Right renal pelvis (tissue), 4 donors: ENCODE measurements at regions not wholly inside any gene's neighbourhood (a gene's known extent, or its start where the extent isn't known, plus 50 kb on each side); places are given as distances from the start of the nearest gene placed in this dataset.

Experiments
- DNase-seq, 4 donors: peaks; one replicate each; pipeline ENCODE4 v3.0.0-alpha.2; 2013; ENCODE audit warnings: low read depth in 4 of 4, low spot score in 3 of 4, missing footprints in 1 of 4

DNA sequence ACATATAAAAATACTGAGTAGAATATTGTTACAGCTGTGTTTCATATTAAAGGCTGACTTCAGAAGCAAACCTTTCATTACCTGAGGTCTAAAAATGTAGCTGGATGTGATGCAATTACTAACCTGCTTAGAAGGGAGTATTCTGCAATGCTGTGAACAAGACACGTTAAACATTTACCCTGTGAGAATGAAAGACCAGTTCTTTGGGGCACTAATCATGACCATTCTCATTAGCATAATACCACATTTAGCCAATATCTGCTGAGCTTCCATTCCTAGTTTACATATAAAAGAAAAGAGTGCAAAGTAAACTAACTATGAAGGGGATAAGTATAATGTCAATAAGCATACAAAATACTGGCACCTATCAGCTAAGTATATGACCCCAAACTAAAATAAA, 784.0 kb upstream of the KLHL29 start:
- DNase-seq, result no peak

DNA sequence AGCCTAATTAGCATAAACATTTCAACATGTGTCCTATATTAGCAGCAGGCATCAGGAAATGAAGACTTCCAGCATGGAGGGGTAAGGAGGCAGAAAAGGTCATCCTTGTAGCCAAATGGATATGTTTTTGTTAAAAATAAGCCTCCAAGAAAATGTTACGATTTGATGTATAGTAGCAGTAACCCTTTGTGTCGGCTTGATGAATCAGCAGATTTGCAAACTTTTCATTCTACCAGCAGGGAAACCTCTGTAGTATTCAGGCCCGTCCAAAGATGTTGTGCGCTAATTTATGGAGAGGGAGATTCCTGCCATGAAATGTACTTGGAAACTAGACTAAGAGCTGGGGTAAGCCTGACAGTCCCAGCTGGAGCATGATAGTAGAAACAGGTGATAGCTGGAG, 780.8 kb upstream of the KLHL29 start:
- DNase-seq, result peak in 3 of 4 donors; percentile 16 to 35 (median 22)

DNA sequence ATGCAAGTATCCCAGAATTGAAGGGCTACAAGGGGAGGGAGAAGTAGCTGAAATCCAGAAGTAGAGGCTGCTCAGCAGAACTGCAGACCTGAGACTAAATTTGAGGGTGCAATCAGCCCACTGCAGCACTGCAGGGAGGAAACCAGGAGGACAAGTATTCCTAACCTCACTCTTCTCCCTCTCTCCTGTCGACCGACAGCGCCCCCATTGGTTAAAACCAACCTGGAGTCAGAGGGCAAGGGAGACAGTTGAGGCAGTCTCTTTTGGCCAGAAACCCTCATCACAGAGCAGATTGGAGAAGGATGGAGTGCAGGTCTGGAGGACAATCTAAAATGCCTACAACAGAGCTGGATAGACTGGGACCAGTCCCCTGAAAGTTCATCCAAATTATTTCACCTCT, 768.9 kb upstream of the KLHL29 start:
- DNase-seq, result no peak

DNA sequence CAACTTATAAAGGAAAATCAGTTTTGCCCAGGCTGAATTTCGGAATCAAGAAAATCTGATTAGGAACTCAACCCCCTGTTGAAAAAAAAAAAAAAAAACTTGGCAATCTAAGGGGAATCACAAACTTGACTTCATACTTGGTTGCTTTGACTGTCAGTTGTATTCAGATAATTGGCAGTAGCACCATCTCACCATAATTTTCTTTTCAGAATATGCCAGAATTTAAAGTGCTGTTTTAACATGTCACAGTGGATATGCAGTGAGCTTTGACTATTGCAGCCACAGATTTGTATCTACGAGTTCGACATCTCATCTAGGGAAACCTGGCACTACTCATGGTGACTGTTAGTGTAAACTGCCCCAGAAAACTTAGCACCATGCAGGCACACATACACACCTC, 761.4 kb upstream of the KLHL29 start:
- DNase-seq, result no peak

DNA sequence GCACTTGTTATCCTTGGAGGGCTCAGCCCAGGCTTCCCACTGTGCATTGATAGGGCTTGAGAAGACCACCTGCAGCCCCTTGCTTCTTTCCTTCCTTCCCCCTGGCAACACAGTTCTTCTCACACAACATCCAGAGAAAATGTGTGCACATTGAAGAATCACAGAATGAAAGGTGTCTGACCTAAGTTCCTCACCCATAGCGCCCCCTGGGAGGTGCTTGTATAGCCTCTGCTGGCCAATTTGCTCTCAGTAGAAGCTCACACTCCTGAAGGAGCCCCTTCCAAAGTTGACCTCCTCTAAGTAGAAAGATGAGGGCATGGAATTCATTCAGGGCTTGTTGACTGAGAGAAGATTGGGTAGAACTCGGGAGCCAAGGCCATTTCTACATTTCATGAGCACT, 758.4 kb upstream of the KLHL29 start:
- no peak for DNase-seq

DNA sequence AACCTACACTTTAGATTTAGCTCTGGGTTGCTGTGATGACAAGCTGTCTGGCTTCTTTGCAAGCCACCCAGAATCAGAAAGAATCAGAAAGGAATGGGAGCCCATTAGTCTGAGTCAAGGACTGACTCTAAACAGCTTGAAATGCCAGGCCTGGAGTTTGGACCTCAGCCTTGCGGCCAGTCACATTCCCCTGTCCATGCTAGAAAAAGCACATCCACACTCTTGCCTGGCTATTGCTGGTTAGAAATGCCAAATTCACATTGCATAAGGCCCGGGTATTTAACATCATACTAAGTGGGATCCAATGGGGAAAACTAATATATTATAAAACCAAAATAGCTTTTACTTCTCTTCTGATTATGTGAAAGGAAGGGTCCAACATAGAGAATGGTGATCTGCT, 756.8 kb upstream of the KLHL29 start:
- DNase-seq, result no peak

DNA sequence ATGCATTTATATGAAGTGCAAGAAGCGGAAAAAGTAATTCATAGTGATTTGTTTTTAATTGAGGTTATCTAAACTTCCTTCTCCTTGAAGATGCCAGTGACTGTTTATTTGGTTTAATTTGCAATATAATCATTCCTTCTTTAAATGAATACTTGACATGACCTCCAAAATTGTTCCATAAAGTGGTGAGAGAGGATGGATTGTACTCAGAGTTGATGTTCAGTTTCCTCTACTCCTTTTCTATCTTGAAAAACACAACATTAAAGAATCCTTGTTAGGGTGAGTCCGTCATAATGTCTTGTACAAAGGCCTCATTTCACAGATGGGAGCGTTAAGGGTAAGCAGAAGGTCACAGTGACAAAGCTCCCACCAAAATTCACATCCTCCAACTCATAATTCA, 756.1 kb upstream of the KLHL29 start:
- no peak for DNase-seq

DNA sequence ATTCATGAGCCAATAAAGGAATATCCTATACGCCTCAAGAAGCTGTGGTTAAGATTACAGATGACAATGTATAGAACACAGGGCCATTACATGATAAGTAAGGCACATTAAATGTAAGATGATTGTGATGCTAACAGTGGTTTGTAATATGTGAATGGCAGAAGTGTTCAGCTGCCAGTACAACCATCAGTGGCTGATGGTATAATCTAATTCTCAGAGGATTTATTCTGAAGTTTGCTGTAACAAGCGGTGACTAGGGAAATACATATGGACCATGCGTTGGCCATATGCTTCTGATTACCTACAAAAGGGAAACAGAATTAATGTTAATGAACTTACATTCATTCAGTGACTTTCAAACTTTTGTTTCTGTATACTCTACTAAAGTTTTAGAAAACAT, 750.8 kb upstream of the KLHL29 start:
- no peak for DNase-seq

DNA sequence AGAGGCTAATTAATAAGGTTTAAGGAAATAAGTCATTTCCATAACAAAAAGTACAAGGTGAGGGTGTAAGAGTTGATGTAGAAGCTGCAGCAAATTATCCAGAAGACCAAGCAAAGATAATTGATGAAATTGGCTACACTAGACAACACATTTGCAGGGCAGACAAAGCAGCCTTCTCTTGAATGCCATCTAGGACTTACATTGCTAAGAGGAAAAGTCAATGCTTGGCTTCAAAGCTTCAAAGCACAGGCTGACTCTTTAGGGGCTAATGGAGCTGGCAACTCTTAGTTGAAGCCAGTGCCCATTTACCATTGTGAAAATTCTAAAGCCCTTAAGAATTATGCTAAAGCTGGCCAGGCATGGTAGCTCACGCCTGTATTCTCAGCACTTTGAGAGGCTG, 728.6 kb upstream of the KLHL29 start:
- DNase-seq, result no peak

DNA sequence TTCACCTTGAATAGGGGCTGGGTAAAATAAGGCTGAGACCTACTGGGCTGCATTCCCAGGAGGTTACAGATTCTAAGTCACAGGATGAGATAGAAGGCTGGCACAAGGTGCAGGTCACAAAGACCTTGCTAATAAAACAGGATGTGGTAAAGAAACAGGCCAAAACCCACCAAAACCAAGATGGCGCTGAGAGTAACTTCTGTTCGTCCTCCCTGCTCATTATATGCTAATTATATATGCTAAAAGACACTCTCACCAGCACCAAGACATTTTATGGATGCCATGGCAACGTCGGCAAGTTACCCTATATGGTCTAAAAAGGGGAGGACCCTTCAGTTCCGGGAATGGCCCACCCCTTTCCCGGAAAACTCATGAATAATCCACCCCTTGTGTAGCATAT, 711.5 kb upstream of the KLHL29 start:
- DNase-seq, result no peak

DNA sequence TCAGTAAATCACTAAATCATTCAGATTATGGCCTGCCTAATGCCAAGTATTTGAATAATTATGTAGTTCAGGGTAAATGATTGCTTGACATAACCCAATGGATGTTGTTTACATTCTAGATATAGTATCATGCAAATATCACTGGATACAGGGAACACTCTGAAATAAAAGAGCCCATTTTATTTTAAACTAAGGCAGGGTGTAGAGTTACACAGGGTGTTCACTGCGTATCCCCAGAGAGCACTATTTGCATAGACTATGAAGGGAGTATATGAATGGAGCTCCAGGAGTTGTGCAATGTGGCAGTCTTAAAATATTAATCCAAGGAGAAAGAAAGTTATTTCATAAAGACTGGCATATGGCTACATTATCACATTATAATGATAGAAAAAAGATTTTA, 701.1 kb upstream of the KLHL29 start:
- no peak for DNase-seq

DNA sequence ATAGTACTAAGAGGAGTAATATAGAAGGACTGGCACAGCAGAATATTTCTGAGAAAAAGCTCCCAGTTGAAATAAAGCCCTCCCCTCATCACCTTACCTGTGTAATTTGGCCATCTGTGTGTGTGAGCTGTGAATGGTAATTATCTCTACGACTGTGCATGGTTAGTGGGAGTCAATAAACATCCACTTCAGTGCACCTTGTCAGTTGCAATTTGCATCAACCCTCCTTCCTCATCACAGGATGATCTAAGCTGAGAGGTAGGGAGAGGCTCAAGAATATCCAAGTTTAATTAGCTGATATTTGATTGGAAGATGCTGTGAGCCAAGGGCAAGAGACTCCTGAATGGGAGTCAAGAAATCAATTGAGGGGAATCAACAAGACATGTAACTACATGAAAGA, 694.9 kb upstream of the KLHL29 start:
- no peak for DNase-seq

DNA sequence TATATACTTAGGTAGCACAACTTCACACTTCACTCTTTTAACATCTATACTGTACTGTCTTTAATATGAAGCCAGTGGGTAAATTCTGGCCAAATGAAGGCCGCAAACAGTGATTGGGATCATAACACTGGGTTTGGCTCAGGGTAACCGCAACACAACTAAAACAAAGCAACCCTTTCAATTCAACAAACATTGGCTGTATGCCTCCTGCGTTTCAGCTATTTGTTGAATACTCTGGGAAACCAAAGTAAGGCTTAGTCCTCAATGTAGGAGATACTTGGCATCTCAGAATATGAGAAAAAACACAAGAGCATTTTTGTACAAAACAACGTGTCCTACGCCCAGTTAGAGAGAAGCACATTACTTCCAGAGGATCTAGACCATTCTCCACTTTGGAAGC, 693.3 kb upstream of the KLHL29 start:
- DNase-seq, result no peak

DNA sequence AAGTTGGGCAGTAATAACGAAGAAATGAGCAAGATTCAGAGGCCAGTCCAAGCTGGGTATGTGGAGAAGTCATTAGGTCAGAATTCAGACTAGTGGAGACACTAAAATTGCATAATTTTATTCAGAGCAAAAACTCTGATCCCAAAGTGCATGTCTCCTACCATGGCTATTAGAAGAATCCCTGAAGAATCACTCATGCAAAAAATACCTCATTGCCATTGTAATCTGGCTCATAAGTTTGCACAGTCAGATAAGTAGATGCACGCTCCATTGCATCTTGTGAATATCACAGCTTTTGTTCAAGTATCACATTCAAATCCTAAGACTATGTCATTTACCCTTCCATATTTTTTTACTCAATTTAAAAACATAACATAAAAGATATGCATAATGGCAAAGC, 692.2 kb upstream of the KLHL29 start:
- DNase-seq, result no peak

DNA sequence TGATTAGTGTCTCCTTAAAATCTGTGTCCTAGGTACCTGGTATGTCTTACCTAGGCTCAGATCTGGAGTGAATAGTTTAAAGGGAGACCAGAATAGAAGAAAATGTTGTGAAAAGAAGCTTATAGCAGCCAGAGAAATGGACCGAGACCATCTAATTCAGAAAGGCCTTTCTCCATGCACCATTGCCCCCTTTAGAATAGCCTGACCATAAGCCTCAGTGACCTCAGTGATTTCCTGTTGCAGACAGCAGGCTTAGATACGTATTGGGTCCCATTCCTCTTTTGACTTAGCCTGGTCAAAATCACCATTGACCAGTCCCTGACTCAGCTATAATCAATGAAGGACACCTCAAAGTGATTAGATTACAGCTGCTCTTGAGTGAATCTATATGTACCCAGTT, 690.7 kb upstream of the KLHL29 start:
- DNase-seq, result no peak

DNA sequence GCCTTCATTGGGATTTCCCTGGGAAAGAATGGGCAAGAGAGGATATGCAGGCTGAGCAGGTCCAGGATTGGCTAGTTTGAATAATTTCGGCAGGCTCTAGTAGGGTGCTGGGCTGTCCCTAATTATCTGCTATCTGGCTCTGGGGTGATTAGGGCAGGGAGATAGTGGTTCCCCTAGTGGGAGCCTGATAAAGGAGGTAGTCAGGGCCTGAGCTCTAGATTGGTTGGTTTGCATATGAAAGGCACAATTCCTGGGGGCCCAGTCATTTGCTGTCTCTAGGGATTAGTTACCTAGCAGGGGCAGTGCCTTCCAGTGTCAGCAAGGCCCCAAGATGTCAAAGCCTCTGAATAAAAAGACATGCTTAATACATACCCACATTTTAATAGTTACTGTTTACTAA, 690.1 kb upstream of the KLHL29 start:
- no peak for DNase-seq

DNA sequence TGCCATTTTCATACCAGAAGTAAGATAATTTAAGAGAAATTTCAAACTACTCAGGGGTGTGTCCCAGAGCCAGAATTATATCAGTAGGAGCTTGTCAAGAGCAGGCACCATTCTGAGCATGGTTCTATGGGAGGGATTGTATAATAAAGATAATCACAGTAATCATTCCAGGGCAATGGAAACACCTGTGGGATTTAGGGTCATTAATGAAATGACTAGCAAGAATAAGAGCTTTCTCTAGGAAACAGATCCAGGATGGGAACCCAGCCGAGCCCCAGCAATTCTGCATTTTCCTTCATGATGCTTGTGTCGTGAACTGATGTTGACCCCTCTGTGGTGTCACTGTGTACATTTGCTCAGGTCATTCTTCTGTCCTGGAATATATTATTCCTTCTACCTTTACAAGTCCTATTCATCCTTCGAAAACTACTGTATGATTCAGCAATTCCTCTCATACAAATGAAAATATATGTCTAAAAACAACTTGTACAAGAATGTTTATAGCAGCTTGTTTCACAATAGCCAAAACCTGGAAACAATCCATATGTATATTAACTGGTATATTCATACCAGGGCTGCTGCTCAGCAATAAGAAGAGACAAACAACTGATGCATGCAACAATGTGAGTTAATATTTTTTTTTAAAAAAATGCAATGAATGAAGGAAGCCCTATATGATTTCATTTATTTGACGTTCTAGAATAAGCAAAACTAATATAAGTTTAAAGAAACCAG, 687.8 kb upstream of the KLHL29 start:
- DNase-seq, result no peak

DNA sequence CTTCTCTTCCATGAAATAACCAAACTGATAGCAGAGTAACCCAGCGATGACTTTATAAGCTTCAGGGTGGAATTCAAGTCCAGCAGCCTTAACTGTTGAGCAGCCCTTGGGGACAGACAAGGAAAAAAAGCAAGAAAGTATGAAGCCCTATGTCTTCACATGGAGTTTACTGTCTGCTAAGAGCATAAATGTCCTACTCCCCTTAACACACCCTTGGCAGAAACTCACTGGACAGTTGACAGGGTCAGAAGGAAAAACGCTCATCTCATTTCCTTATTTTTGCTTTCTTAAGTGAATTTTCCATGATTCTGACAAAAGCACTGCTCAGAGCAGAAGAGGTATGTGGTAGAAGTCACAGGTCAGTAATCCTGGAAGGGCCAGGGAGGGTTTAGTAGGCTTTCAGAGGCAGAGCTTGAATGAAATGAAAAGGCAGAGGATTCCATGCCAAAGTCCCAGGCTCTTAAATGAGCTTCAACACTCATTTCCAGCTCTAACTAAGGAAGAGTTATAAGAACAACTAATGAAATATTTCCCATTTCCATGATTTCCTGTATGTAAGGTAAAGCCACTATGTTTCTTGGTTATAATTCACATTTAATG, 683.3 kb upstream of the KLHL29 start:
- no peak for DNase-seq

DNA sequence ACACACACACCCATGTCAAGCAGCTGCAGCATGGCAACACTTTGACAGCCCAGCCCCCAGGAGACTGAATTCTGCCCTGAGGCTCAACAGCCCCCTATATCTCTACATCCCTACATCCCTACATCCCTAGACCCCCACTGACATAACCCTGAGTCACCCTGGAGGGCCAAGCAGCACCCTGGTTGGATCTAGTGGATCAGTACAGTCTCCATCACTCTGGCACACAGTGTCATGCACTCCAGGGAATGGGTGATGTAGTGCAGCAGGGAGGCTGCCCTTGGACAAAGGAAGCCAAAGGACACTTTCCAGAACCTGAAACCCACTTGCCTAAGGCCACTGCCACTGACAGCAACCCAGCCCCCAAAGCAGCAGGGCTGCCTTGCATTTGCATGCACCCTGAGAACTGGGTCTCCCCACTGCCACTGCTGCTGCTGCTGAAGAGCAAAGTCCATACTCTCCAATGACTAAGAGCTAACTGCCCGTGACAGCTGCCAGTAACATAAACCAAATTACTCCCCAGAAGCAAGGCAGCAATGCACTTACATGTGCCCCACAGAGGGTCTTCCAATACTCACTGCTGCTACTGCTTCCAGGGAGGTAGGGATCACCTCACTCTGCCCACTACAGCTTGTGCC, 681.6 kb upstream of the KLHL29 start:
- DNase-seq, result no peak

DNA sequence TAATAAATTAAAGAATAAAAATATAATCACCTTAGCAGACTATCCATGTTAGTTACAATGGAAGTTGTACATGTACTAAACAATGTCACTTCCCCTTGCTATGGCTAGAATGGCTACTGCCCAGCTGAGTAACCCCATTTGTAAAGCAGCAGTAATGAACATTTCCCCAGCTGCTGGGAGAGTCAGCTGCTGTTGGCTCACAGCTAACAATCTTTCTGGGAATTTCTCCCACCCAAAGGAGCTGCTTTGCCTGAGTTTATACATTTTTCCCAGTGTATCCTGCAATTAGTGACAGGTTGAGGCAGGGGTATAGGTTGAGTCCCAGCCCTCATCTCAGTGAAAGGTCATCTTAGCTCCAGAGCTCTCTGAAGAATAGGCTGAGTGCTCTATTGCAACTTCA, 665.6 kb upstream of the KLHL29 start:
- no peak for DNase-seq

DNA sequence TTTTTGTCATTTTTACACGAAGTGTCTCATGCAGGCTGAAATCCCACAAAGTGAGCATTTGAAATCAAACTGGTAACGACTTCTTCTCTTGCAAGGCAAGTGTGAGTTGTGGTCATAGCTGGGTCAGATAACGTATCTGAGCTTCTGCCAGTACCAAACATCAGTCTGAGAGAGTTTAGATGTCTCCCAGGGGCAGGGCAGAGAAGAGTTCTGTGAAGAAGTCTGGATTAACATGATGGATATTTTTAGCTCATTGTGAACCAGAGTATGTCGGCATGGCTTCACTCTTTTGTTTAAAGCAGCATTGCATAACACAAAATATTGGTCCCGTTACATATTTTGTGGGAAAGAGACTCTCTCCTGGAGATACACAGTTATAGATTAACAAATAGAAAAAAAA, 655.5 kb upstream of the KLHL29 start:
- no peak for DNase-seq

DNA sequence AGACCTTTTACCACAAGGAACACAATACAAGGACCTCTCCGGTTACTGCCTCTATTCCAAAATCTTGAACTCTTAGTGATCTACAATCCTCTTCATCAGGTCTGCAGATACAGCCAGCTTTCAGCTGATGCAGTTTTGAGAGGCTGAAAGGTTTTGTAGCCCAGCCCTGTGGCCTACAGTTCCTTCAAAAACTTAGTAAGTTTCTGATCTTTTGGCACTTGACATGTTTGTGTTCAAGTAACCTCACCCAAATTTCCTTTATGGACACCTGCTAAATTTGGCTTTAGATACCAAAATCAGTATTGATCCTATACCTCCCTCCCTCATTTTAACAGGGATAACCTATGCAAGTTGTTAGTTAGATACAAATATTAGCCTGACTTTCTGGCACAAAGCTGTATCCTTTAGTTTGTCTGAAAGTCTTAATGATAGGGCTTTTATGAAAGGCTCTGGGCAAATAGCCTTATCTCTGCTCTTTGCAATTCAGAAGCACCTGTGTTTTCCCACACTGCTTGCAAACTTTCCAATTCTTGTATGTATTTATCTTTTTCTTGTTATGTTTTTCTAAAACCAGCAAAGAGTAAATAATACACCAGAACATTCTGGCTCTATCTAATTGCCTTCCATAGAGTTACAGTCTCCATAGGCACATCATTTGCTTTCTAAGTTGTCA, 650.5 kb upstream of the KLHL29 start:
- no peak for DNase-seq
